ENCODE measurements at regions not wholly inside any gene's neighbourhood (a gene's known extent, or its start where the extent isn't known, plus 50 kb on each side); places are given as distances from the start of the nearest gene placed in this dataset.

DNA sequence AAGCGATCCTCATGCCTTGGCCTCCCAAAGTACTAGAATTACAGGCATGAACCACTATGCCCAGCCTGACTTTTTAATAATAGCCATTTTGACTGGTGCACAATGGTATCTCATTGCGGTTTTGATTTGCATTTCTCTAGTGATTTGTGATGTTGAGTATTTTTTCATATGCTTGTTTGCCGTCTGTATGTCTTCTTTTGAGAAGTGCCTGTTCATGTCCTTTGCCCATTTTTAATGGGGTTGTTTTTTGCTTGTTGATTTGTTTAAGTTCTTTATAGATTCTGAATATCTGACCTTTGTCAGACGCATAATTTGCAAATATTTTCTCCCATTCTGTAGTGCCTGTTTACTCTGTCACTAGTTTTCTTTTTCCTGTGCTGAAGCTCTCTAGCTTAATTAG, 219.2 kb upstream of the CTBP2 start:
- no peaks in the 10 kb centered on the region for H3K36me3 Mint-ChIP-seq (ENCODE audit: low read depth)
- no peaks in the 10 kb centered on the region for H3K4me1 Mint-ChIP-seq
- intact Hi-C loops (cut with micrococcal nuclease), result no loop called here
- no peak overlapping the region for H3K4me3 Mint-ChIP-seq
- no peak overlapping the region for H3K27ac Mint-ChIP-seq
- H3K27me3 Mint-ChIP-seq, result peaks cover 3% of the 10 kb centered on the region
- peaks cover 10% of the 10 kb centered on the region for H3K9me3 Mint-ChIP-seq
- TF ChIP-seq CTCF (IDR thresholded peaks at IDR 0.05), result no peak
- DNase-seq (no peak), ATAC-seq (ENCODE audit: low read depth) (no peak)
- ChIA-PET POLR2A (no interaction called here), CTCF (no interaction called here)

GRCh38 chr10:125377368-125377767, 217.0 kb upstream of the CTBP2 start:
- TF ChIP-seq CTCF (IDR thresholded peaks at IDR 0.05), result no peak
- no peaks in the 10 kb centered on the region for H3K36me3 Mint-ChIP-seq (ENCODE audit: low read depth)
- DNase-seq (no peak), ATAC-seq (ENCODE audit: low read depth) (no peak)
- no peak overlapping the region for H3K27ac Mint-ChIP-seq
- no peaks in the 10 kb centered on the region for H3K27me3 Mint-ChIP-seq
- H3K9me3 Mint-ChIP-seq, result peaks cover 8% of the 10 kb centered on the region
- H3K4me1 Mint-ChIP-seq, result no peaks in the 10 kb centered on the region
- intact Hi-C loops (cut with micrococcal nuclease), result no loop called here
- ChIA-PET POLR2A (no interaction called here), CTCF (no interaction called here)
- no peak overlapping the region for H3K4me3 Mint-ChIP-seq

DNA sequence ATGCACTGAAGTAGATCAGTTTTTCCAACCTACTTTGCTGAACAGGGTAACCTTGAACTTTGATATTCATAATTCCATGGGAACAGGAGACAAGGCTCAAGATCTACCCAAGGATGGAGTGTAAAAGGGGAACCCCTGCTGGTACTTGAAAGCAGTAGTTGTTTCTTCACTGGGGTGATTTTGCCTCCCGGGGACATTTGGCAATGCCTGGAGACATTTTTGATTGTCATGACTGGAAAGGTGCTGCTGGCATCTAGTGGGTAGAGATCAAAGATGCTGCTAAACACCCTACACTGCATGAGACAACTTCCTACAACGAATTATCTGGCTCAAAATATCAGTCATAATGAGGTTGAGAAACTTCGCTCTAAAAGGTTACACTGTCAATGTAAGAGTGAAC, 214.8 kb upstream of the CTBP2 start:
- H3K27ac Mint-ChIP-seq, result no peak overlapping the region
- no peak for TF ChIP-seq CTCF (IDR thresholded peaks at IDR 0.05)
- DNase-seq (no peak), ATAC-seq (ENCODE audit: low read depth) (no peak)
- intact Hi-C loops (cut with micrococcal nuclease), result no loop called here
- H3K9me3 Mint-ChIP-seq, result peaks cover 6% of the 10 kb centered on the region
- no peak overlapping the region for H3K4me3 Mint-ChIP-seq
- ChIA-PET POLR2A (no interaction called here), CTCF (no interaction called here)
- no peaks in the 10 kb centered on the region for H3K4me1 Mint-ChIP-seq
- no peaks in the 10 kb centered on the region for H3K36me3 Mint-ChIP-seq (ENCODE audit: low read depth)
- H3K27me3 Mint-ChIP-seq, result peaks cover 6% of the 10 kb centered on the region

GRCh38 chr10:125373546-125373945, 213.2 kb upstream of the CTBP2 start:
- intact Hi-C loops (cut with micrococcal nuclease), result no loop called here
- no peaks in the 10 kb centered on the region for H3K36me3 Mint-ChIP-seq (ENCODE audit: low read depth)
- no peaks in the 10 kb centered on the region for H3K9me3 Mint-ChIP-seq
- H3K4me3 Mint-ChIP-seq, result no peak overlapping the region
- DNase-seq (no peak), ATAC-seq (ENCODE audit: low read depth) (no peak)
- no peak overlapping the region for H3K27ac Mint-ChIP-seq
- no peaks in the 10 kb centered on the region for H3K4me1 Mint-ChIP-seq
- no peak for TF ChIP-seq CTCF (IDR thresholded peaks at IDR 0.05)
- ChIA-PET POLR2A (no interaction called here), CTCF (no interaction called here)
- peaks cover 6% of the 10 kb centered on the region for H3K27me3 Mint-ChIP-seq

DNA sequence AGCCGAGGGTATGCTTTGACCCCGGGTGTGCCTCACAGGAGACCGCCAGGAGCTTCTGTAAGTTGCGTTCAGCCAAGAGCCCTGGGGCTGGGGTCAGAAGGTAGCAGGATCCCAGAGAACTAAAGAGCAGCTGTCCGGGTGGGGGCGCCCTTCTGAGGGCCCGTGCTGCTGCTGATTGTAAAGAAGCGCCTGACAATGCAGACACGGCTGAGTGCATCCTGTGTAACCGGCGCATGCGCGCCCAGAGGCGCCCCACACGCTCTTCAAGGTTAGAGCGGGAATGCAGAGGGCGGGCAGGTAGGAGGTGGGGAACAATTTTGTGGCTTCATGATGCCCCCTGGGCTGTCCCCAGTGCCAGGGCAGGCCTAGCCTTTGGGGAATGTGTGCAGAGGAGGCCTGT, 210.2 kb upstream of the CTBP2 start:
- DNase-seq, result no peak
- H3K4me1 Mint-ChIP-seq, result no peaks in the 10 kb centered on the region
- H3K27me3 Mint-ChIP-seq, result peaks cover 6% of the 10 kb centered on the region
- no peak for ATAC-seq (ENCODE audit: low read depth)
- intact Hi-C loops (cut with micrococcal nuclease), result no loop called here
- no peaks in the 10 kb centered on the region for H3K36me3 Mint-ChIP-seq (ENCODE audit: low read depth)
- no peak overlapping the region for H3K27ac Mint-ChIP-seq
- H3K9me3 Mint-ChIP-seq, result peaks cover 5% of the 10 kb centered on the region
- TF ChIP-seq CTCF (IDR thresholded peaks at IDR 0.05), result no peak
- POLR2A ChIA-PET, result no interaction called here
- H3K4me3 Mint-ChIP-seq, result no peak overlapping the region
- CTCF ChIA-PET, result no interaction called here
